ENCODE measurements at regions not wholly inside any gene's neighbourhood (a gene's known extent, or its start where the extent isn't known, plus 50 kb on each side); places are given as distances from the start of the nearest gene placed in this dataset.
"Not testable (repeated sequence)": the region's sequence is repeated elsewhere in the genome, so short reads cannot be mapped to it uniquely, and the experiment has no call there.

DNA sequence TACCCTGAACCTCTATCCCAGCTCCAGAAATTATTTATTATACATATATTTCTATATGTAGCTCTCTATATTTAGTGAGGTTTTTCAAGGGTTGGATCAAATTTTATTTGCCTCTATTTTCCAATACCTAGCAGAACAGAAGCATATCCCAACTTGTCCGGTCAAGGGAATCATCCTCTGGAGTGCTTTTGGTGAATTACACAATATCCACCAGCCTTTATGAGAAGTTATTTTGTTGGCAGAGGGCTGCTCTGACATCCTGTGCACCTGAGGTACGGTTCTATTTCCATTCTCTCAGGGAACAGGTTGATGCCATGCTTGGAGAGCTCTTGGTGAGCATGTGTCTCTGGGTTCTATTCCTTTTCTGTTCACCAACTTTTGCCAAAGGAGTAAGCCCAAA, 1056.4 kb downstream of the GALC start:
- no peak for ATAC-seq
- intact Hi-C loops (cut with micrococcal nuclease) = no loop called here
- DNase-seq = no peak

DNA sequence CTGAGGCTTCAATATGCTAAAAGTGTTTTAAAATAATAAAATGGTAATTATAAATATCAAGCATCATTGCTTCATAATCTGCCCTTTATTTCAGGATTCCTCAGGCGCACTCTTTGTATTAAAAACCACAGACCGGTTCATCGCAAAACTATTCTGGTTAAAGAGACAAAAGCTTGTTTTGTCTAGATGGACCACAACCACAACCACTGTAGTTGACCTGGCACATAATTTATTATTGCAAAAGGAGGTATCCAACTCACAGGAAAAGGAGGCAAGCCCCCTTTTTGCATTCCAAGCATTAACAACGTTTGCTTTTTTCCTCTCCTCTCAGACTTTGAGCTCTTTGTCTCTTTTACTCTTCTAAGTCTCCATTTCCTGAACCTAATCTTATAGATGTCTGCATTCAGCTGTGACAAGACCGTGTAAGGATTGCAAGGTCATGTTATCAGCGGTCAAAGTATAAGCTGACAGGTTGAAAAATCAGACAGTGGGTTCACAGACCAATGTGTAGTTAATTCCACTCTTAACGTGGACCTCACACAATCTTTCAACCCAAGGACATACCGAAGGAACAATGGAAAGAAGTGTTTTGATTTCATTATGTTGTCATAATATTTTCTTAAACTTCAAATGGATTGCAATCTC, 1057.6 kb downstream of the GALC start:
- ATAC-seq (no peak), DNase-seq (no peak)
- intact Hi-C loops (cut with micrococcal nuclease) = no loop called here

DNA sequence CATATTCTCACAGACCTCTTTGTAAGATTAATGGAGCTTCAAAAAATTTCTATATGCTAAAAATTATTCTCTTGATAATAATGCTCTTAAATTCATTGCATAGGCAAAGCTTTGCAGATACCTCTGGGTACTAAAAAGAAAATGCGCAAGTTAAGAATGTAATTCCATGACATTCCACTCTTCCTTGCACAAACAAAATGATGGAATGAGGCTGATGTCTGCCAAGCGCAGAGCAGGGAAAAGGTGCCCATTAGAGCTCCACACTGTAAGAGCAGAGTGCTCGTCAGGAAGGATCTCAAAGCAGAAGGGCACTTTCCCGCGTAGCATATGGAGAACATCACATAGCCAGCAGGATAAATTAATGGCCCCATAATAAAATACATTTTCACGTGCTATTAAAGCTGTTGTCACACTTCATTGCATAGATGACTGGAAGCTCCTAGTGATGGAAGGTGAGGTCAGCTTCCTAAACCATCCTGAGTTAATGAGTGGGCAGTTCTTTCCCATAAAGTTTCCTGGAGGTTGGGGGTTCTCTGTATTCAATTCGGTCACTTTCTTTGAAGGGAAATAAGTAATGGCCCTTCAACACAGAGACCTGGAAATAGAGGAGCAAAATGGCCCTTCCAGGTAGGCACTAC, 1058.9 kb downstream of the GALC start:
- DNase-seq (no peak), ATAC-seq (no peak)
- intact Hi-C loops (cut with micrococcal nuclease) = no loop called here

DNA sequence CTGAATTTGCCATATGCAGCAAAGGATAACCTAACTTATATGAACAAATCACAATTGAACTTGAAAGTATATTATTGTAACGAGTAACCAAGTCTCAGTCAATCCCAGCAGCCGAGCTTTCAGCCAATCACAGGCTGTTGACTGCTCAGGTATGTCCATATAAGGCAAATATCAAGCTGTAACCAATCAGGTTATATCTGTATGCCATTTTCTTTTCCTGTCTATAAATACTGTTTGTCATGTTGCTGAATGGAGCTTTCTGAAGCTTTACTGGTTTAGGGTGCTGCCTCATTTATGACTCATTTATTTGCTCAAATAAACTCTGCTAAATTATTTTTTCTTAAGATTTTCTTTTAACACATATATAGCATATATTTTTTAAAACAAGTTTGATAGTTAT, 1059.5 kb downstream of the GALC start:
- ATAC-seq (no peak), DNase-seq (no peak)
- intact Hi-C loops (cut with micrococcal nuclease) = no loop called here

DNA sequence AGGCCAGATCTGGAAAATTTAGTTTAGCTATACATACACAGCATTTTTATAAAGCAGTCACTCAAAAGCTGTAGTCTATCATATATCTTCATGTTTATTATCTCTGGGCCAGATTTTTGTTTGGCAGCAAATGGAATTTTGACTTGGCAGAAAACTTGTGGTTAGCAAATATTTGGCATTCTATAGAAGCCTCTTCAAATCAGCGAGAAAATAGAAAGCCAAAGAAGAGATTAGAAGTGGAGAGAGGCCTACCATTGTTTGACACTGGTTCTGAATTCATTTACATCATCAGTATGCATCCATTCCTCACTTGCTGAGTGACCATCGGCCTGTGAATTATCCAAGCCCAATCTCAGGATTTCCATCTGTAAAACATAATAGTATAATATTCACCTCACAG, 1077.6 kb downstream of the GALC start:
- DNase-seq = no peak
- intact Hi-C loops (cut with micrococcal nuclease) = no loop called here
- no peak for ATAC-seq

DNA sequence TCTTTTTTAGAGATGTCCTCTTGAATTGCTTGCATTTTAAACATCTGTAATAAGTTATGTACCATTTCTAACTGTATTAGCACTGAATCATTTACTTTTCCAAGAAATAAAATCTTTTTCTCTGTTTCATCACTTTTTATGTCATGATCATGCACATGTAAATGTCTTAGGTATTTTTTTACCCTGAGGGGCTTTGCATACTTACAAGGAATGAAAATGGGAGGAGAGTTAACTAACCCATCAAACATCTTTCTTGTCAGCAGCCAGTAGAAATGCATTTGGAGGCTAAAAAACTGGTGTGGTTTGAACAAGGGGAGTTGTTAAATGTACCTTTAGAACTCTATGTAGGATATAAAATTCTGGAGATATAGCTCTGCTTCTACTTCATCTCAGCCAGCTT, 1080.3 kb downstream of the GALC start:
- DNase-seq (no peak), ATAC-seq (no peak)
- intact Hi-C loops (cut with micrococcal nuclease) = no loop called here

DNA sequence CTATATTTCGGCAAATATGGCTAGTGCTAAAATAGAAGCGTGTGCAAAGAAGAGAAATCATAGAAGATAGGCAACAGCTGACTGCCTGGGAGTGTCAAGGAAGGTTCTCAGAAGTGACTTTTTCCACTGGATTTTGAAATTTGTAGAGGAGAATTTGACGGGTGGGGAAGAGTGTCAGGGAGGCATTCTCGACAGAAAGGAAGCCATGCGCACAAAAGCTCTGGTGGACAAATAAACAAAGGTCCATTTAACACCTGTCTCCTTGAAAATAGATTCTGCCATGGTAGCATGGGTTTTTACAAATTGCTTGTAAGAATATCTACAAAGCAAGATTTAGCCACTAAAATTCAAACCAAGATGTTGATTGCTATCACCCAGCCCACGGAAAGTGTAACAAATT, 1081.5 kb downstream of the GALC start:
- ATAC-seq (no peak), DNase-seq (no peak)
- intact Hi-C loops (cut with micrococcal nuclease) = no loop called here

DNA sequence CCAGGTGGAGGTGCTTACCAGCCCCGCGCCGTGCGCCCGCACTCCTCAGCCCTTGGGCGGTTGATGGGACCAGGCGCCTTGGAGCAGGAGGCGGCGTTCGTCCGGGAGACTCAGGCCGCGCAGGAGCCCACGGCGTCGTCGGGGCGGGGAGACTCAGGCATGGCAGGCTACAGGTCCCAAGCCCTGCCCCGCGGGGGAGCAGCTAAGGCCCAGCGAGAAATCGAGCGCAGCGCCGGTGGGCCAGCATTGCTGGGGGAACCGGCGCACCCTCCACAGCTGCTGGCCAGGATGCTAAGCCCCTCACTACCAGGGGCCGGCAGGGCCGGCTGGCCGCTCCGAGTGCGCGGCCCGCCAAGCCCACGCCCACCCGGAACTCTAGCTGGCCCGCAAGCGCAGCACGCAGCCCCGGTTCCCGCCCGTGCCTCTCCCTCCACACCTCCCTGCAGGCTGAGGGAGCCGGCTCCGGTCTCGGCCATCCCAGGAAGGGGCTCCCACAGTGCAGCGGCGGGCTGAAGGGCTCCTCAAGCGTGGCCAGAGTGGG, 1087.5 kb downstream of the GALC start:
- DNase-seq; ATAC-seq; intact Hi-C loops (cut with micrococcal nuclease): not testable (repeated sequence)

DNA sequence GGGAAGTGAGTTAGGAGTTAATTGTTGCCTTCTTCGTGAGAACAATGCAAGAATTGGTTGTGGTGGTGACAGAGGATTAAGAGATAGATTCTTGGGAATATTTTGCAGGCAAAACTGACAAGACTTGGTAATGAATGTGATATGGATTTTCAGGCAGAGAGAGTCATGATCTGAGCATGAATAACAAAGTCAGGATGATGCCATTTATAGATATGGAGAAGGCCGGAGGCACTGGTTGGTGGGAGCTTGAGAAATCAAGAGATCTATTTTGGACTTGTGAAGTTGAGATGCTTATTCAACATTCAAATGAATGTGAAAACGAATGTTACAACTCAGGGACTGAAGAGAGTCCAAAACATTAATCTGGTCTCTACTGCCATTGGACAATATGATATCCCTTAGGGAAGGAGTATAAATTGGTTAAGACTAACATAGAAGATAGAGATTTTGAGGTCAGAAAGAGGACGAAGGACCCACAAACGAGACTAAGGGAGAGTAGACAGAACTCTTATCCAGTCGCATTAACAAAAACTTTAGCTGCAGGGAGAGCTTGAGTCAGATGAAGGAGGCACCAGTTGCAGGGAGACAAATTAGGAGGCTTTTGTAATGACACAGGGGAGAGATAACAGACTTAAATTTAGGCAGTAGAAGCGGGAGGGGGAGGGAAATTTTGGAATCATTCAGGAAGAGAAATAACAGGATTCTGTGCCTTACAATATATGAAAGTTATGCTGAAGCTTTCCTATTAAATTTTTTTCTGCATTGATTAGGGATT, 1090.6 kb downstream of the GALC start:
- intact Hi-C loops (cut with micrococcal nuclease) = no loop called here
- no peak for DNase-seq
- no peak for ATAC-seq

DNA sequence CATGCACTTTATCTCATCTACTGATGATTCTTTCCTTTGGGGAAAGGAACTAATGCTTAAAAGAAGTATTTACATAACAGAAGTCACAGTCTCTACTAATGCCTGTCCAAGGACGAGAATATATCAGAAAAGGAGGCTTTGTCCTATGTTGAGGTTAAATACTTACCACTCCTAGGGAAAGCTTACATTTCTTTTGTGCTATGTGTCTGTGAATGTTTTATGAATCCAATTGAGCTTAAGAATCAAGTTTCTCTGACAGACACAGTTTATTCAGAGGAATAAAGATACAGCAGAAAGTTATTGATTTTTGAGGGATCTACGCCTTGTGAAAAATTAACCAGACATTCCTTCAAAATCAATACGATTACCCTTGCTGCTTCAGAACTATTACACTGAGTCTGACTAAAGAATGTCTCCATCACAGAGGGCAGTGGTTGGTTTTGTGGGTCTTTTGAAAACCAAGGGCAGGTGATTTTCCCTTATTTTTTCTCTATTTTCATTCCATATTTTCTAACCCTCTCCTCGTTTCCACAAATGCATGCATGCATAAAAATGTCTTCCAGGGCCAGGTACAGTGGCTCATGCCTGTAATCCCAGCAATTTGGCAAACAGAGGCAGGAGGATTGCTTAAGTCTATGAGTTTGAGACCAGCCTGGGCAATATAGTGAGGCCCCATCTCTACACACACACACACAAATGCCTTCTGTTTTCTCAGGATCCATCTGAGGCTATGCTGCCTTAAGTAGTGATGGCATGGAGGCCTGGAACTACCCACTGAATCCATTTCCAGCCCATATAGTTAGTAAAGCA, 1095.1 kb downstream of the GALC start:
- ATAC-seq (no peak), DNase-seq (no peak)
- intact Hi-C loops (cut with micrococcal nuclease) = no loop called here

DNA sequence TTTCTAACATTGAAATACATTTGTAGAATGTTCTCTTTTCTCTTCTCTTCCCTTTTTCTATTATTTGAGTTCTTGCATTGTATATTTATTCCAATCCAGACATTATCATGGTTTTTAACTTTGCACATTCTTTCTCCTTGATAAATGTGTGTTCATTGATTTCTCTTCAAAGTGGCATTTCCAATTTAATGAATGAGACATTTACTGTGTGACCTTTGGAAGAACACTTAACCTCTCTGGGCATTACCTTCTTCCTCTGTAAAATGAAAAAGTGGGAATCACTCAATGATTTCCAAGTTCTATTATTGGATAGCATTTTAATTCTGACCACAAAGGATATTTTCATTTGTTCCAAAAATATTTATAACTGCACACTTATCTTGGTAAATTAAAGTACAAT, 1095.8 kb downstream of the GALC start:
- intact Hi-C loops (cut with micrococcal nuclease) = no loop called here
- no peak for ATAC-seq
- no peak for DNase-seq

DNA sequence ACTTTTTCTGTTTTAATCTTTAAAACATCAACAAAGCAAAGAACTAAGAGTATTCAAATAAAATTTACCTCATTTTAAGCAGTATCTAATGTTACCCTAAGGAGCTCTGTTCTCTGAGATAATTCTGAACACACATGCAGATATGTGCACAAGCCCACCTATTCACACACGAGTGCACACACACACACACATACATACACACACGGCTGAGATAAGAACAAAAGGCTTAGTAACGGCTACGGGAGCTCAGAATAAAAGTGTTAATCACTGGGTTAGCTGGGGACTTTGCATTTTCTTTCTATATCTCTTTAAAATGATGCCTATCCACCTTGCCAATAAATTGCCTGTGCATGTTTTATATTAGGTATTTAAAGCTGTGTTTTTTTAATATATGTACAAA, 1096.3 kb downstream of the GALC start:
- intact Hi-C loops (cut with micrococcal nuclease) = no loop called here
- ATAC-seq = no peak
- no peak for DNase-seq

DNA sequence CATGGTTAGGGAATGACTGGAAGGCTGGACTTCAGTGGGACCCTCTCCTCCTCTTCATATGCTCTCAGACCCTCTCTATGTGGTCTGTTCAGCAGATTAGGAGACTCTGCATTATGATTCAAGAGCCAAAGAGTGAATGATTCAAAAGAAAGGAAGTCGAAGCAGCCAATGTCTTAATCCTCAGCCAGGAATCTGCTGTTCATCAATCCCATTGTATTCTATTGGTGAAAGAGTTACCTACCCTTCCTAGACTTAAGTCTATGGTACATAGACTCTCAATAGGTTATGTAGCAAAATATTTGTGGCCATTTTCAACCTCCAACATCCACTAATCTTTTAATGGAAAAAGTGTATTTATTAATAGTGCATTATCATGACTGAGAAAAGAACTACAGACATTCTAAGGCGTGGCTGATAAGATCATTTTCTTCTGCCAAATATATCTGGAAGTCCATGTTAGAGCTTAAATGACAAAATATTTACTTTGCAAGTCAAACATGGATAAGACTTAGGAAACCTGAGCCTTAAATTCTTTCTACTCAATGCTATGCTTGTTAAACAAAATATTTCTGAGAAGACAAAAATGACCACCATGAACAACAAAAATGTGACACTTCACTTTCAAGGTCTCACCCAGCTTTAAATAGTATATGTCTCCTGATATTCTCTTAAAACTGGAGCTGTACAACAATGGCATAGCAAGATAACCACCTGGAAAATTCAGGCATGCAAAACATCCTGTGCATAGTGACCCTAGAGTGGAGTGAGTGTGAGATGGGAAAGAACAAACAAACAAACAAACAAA, 1100.6 kb downstream of the GALC start:
- intact Hi-C loops (cut with micrococcal nuclease) = no loop called here
- DNase-seq (no peak), ATAC-seq (no peak)

DNA sequence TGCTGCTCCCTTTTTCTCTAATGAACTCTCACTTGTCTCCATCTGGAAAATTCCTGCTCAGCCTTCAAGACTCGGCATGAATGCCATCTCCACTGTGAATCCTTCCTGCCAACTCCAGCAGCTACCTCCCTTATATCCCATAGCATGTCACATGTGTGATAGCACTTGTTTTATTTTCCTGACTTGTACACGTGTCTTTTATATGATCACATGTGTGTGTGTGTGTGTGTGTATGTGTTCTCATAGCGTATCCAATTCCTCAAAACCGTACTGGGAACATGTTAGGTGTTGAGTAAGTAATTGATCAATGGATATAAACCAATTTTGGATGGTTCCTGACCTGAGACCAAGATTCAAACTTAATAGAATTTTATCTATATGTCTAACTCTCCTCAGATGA, 1107.7 kb downstream of the GALC start:
- DNase-seq = no peak
- no peak for ATAC-seq
- intact Hi-C loops (cut with micrococcal nuclease) = no loop called here

DNA sequence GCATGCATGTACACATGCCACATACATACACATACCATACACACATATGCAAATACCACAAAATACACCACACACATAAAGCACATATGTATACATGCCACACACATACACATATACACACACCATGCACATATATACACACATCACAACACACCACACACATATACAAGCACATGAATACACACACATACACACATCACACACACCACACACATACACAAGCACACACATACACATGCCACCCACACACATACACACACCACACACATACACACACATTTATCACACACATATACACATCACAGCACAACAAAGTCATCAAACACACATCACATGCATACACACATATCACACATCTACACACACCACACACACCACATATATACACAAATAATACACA, 1108.5 kb downstream of the GALC start:
- intact Hi-C loops (cut with micrococcal nuclease) = no loop called here
- DNase-seq = no peak
- ATAC-seq = no peak

DNA sequence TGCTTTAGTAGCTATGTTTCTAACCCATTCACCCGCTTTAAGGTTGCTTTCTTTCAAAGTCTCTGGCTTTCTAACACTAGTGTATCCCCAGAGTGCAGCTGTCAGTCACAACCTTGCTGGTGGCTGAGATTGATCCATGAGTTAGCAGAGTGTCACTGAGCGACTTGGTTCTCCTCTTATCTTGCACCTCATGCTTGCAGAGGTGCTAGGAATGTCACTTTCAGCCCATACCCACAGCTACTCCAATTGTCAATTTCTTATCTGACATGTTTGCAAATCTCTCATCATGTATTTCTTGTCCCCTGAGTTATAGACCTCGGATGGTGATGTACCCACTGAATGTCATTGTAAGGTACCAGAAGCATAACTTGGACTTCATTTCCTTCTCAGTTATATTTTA, 1110.2 kb downstream of the GALC start:
- intact Hi-C loops (cut with micrococcal nuclease) = no loop called here
- DNase-seq = no peak
- no peak for ATAC-seq

DNA sequence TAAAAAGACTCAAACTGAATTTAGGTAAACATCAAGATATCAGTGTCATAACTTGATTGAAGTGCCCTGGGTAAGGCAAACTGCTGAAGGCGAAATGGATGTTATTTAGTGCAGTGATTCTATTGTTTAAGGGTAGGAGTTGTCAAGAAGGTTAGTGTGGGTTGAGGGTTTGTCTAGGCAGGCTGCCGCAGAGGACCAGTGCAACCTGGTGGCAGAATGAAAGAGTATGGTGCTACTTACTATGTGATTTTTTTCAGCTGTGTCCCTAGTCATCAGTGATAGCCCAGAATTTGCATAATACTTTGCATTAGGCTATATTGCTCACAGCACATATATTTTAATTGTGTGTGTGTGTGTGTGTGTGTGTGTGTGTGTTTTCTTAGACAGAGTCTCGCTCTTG, 1127.0 kb downstream of the GALC start:
- intact Hi-C loops (cut with micrococcal nuclease) = no loop called here
- no peak for DNase-seq
- no peak for ATAC-seq

DNA sequence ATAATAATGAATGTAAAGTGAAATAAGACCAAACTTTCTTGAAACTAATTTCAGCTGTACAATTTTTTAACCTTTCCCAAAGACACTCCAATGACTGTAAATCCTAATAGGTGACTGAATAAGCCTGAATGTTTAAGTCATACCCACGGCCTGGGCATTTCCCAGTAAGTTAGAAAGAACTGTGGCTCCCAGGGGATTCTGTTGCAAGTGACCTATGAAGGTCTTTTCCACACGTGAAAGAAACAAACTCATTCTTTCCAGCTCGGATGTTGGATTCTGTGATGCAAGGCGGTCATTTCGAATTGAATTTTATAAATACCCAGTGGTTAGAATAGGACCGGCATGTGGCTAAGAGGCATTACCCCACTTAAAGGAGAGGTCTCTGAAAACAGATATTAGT, 1134.4 kb downstream of the GALC start:
- DNase-seq (no peak), ATAC-seq (no peak)
- intact Hi-C loops (cut with micrococcal nuclease) = no loop called here

DNA sequence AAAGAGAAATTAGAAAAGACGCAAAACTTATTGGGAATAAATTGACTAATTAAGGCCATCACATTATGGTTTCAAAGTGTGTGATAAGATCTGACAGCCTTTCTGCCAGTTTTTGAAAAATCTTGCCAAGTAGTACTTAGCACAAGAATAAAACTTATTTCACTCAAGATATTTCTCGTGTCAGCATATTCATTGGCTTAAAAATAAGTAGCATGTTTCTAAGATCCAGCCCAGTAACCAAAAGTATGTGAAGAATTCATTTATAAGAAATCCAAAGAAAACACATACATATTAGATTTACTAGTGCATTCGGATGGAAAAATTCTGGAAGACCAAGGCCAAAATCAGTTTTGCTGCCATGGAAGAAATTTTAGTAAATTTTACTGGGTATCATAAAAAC, 1135.0 kb downstream of the GALC start:
- DNase-seq (no peak), ATAC-seq (no peak)
- intact Hi-C loops (cut with micrococcal nuclease) = no loop called here
